Lower leg skin (tissue), 3 donors: ENCODE measurements at regions not wholly inside any gene's neighbourhood (a gene's known extent, or its start where the extent isn't known, plus 50 kb on each side); places are given as distances from the start of the nearest gene placed in this dataset.
"Not testable (repeated sequence)": the region's sequence is repeated elsewhere in the genome, so short reads cannot be mapped to it uniquely, and the experiment has no call there.

Experiments used
- CTCF ChIP-seq, 3 donors: fragments of 450-650 bp; IDR thresholded peaks; one replicate each; pipeline ENCODE4 v1.5.1; 2016; ENCODE audit warnings: antibody characterized with exemption in 3 of 3, mild to moderate bottlenecking in 3 of 3, moderate library complexity in 2 of 3
- POLR2A ChIP-seq, 2 donors: fragments of 450-650 bp; IDR thresholded peaks; one replicate each; pipeline ENCODE4 v1.6.1; 2016 to 2017; ENCODE audit warnings: antibody characterized with exemption in 2 of 2, mild to moderate bottlenecking in 1 of 2, moderate library complexity in 1 of 2

- TF ChIP-seq CTCF, POLR2A (IDR thresholded peaks at IDR 0.05): not testable (repeated sequence)
These were observed 208.7 kb downstream of the RAB11FIP4 start for GRCh38 chr17:31600144-31600543.
